Right renal cortex interstitium (tissue), 3 donors: ENCODE measurements at regions not wholly inside any gene's neighbourhood (a gene's known extent, or its start where the extent isn't known, plus 50 kb on each side); places are given as distances from the start of the nearest gene placed in this dataset.

Experiments
- DNase-seq, 3 donors: peaks; one replicate each; pipeline ENCODE4 v3.0.0-alpha.2; 2013; ENCODE audit warnings: low read depth in 3 of 3, low spot score in 2 of 3

- DNase-seq = no peak
These were observed 53.8 kb upstream of the PSEN2 start for GRCh38 chr1:226816576-226816975.

- DNase-seq = peak in 2 of 3 donors; percentile 37 to 41
These were observed 55.5 kb upstream of the PSEN2 start for GRCh38 chr1:226814751-226815537.

DNA sequence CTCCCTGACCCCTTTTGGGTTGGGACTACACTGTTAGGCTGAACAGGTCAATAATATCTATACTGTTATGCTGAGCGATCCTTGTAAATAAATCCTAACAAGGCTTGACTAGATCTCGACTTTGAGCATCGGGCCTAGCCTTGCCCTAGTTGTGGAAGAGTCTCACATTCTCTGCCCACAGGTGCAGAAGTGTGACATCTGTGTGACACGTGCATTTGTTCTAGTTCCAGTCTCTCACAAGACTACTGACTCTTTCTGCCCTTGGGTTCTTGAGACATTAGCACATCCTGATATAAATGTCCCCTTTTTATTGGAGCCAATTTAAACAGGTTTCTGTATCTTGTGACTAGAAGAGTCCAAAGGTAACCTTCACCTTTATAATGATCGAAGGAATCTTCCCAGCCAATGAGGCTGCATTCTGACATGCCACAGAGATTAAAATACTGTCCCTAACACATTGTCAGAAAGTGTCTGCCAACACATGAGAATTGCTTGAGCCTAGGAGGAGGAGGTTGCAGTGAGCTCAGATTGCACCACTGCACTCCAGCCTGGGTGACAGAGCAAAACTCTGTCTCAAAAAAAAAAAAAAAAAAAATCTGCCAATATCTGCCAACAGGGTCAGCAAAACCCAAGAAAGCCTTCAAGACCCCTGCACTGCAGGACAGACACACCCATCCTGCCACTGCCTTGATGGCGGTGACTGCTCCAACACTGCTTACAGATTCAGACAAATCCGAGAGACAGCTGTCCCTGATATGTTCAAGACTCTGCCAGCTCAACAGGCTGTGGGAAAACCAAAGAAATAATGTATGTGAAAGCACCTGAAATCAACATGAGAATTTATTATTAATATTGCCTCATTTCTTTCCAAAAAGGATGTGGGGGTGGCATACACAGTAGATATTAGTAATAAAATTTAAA is 56.5 kb upstream of the PSEN2 start:
- no peak for DNase-seq

GRCh38 chr1:226810681-226811080 is 59.7 kb upstream of the PSEN2 start:
- DNase-seq = no peak

- DNase-seq = no peak
These were observed 60.4 kb upstream of the PSEN2 start for GRCh38 chr1:226809785-226810571.

DNA sequence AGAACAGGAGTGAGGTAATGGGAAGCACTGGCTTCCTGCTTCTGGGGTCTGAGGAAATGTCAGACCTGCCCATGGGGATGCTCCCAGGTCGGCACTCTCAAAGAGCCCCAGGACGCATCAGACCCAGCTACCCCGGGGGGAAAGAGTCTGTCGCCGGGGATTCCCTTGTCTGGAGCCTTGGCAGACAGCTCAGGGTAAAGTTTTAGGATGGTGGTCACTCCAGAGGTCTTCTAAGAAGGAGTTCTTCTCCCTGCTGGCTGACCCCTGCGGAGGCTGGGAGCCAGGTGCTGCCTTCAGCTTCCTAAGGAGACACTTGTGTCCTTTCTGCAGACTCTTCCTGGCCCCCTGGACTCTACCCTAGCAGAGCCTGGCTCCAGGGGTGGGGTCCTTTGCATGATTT is 61.9 kb upstream of the PSEN2 start:
- DNase-seq = no peak

DNA sequence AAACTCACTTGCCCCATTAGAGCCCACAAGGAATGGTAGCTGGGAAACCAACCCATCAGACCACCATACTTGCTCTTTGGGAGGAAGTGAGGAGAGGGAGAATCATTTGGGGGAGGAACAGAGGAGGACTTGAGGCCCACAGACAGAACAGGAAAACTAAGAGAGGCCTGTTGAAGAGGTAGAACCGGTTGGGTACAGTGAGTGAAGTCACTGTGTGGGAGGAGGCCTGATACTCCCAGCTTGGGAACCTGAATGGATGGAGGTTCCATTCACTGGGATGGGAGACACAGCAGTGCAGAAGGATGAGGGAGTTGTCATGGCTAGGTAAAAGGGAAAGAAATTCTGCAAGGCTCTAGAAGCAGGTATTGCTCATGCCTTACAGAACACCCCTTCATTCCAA is 63.4 kb upstream of the PSEN2 start:
- DNase-seq = no peak

DNA sequence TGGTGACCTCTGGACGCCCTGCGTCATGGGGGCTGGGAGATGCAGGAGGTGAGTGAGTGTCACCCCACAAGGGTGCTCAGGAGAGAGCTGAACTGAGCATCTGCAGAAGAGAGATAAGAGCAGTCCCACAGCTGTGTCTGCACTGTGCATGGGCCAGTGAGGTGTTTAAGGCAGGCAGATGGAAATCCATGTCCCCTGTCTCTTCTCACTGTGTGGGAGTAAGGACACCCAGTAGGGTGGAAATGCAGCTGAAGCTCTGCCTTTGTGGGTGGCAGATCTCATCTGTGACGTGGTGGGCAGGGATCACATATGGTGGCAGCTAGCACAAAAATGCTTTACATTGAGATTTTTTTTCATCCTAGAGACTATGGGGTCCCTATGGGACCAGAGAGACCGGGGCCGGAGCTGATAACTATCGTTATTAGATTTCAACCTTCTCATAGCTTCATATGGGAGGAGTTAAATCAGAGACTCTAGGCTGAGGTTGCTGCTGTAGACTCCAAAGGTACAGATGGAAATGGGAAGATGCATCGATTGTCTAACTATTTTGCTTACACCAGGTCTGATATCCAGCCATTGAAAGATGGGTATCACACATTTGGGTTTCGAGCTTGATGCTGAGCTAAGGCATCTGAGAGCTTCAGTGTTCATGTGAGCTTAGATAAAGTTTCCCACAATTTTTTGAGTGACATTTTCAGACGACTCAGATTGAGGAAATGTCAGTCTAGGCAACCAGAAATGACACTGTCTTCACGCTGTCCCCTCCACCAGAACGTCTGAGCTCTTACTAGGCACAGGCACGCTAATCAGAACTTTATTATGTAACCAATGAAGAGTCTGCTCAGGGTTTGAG is 65.3 kb upstream of the PSEN2 start:
- DNase-seq = no peak

- no peak for DNase-seq
These were observed 61.8 kb upstream of the ITPKB start for GRCh38 chr1:226800763-226801380.

- DNase-seq = no peak
These were observed 60.7 kb upstream of the ITPKB start for GRCh38 chr1:226799634-226800281.

DNA sequence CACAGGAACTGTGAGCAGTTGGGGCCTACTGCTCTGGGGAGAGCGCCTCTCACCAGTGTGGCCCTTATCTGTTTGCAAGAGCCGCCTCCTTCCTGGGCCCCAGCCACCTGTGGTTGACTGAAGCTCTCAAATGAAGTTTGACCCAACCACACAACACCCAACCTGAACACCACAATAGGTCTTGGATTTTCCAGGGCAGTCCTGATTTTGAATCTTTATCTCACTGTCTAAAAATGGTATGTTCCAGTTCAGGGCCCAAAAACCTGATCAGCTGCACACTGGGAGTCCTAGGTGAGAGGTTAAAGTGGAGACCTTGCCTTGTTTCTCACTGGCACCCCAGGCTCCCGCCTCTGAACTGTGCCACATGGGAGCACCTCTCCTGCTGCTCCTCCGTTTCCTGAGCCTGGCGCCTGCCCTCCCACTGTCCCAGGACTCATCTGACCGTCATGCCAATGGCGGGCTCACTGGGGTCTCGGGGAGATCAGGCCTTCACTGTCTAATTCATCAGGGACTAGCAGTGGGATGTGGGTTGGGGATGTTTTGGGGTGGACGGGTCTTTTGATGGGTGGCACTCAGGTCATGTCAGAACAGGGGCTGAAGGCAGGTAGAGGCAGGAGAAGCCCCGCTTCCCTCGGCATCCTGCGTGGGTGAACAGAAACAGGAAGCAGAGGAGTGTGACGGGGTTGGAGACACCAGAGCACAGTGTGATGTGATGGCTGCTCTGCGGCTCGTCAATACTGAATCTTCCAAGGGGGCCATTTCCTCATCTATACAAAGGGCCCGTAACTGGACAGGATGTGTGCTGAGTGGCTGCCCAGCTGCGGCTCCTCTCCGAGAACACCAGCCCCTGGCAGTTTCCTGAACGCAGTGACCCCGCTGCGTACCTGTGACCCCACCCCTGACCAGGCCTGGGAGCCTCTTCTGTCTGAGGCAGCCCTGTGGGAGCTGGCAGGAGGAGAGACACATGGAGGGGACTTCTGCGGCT is 59.6 kb upstream of the ITPKB start:
- DNase-seq = no peak

GRCh38 chr1:226797151-226797550 is 58.1 kb upstream of the ITPKB start:
- no peak for DNase-seq

DNA sequence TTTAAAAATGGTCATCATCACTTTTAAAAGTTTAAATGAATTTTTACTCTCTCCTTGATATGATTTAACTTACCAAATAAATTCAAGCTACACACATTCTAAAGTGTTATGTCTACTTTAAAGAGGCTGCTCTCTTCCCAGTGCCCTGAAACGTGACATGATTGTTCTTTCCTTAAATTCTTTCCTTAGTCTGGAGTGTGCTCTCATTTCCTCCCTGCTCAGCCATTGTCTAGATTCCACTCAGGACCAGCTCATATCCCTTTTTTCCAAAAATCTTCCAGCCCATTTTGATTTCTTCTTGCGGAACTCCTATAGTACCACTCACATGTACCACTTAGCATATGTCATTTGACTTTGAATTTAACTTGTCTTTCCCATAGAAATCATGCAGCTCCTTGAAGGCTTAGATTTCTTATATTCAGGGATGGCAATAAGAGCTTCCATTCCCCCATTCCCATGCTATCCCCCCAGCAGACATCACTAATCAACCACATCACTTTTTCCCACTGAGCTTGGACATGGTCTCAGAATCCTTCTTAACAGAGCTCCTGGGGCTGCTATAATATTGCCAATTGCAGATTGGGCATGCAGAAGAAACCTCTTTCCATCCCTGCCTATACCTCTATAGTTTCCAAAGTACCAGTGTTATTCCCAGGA is 54.7 kb upstream of the ITPKB start:
- DNase-seq = no peak

DNA sequence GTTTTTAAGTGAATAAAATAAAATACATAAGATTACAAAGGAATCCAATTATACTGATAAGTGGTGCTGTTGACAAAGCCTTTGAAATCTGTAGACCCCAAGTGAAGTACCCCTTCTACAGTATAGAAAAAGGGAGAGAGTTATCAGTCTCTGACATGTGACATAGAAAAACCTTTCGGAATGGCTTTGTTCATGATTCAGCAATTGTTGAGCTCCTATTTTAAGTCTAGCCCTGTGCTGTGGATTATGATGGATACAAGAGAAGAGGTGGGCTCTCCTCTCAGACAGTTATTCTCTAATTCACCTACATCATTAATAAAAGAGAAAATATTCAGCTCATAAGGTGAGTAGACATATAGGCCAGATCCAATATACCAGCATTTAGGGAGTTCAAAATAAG is 53.3 kb upstream of the ITPKB start:
- DNase-seq = no peak

GRCh38 chr1:226790545-226791181 is 51.6 kb upstream of the ITPKB start:
- no peak for DNase-seq

- no peak for DNase-seq
These were observed 49.9 kb upstream of the ITPKB start for GRCh38 chr1:226788965-226789364.
